ENCODE measurements at regions not wholly inside any gene's neighbourhood (a gene's known extent, or its start where the extent isn't known, plus 50 kb on each side); places are given as distances from the start of the nearest gene placed in this dataset.

DNA sequence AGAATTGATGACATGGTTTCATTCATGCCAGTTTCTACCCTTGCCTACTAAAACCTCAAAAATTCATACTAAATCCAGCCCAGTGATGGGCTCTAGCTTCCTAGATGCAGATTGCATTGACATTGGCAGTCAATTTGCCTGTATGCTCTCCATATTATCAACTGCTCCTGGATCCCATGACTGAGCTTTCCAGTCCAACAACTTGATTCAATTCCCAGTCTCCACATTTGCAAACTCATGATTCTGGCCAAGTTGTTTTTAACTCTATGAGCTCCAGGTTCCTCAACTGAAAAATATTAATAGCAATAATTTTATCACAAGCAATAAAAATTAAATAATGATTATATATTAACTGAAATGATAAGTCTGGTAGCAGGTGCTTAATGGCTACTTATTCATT, 51.0 kb upstream of the DSC1 start:
- Mint-ChIP-seq H3K9me3 (peaks cover 20% of the 10 kb centered on the region), H3K27me3 (ENCODE audit: low read depth) (peaks cover 4% of the 10 kb centered on the region), H3K36me3 (ENCODE audit: low read depth) (peaks cover 5% of the 10 kb centered on the region), H3K4me3 (no peak overlapping the region), H3K4me1 (peaks cover 6% of the 10 kb centered on the region), H3K27ac (peak overlapping the region in 2 of 3 experiments; percentile 11 to 17)
- TF ChIP-seq, protein P1, sequence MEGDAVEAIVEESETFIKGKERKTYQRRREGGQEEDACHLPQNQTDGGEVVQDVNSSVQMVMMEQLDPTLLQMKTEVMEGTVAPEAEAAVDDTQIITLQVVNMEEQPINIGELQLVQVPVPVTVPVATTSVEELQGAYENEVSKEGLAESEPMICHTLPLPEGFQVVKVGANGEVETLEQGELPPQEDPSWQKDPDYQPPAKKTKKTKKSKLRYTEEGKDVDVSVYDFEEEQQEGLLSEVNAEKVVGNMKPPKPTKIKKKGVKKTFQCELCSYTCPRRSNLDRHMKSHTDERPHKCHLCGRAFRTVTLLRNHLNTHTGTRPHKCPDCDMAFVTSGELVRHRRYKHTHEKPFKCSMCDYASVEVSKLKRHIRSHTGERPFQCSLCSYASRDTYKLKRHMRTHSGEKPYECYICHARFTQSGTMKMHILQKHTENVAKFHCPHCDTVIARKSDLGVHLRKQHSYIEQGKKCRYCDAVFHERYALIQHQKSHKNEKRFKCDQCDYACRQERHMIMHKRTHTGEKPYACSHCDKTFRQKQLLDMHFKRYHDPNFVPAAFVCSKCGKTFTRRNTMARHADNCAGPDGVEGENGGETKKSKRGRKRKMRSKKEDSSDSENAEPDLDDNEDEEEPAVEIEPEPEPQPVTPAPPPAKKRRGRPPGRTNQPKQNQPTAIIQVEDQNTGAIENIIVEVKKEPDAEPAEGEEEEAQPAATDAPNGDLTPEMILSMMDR (IDR thresholded peaks at IDR 0.05; ENCODE audit: unreplicated experiment in 3 of 3): no peak

DNA sequence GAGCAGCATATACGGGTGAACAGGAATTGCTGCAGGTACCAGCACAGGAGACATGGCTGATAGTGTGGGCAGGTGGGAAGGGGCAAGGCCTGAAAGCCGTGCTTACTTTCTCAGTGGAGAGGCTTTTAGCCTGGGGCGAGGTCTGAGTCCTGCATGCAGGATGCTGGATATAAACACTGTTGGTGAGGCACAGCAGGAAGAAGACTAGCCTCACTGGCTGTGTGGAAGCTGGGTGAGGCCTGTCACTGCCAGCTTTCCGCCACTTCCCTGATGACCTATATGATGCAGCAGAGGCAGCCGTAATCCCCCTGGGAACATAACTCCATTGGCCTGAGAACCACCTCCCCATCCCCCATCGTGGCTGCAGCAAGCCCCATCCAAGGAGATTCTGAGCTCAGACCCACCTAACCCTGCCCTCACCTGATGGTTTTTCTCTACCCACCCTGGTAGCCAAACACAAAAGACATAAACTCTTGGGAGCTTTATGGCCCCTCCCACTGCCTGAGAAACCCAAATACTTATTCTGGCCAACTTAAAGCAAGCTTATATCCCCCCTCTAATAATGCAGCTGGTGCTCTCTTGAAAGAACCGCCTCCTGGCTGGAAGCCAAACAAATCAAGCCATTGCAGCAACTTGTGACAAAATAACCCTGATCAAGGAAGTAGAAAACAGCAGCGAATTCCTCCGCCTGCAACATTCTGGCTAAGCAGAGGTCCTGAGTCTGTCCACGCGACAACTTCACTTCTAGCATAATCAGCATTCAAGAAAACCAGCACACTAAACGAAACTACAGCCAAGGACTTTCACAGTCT, 54.6 kb upstream of the DSC1 start:
- H3K4me3 Mint-ChIP-seq: peak overlapping the region in 1 of 3 experiments; percentile 6
- peaks cover 6% of the 10 kb centered on the region for H3K4me1 Mint-ChIP-seq
- H3K9me3 Mint-ChIP-seq: peaks cover 46% of the 10 kb centered on the region
- H3K27me3 Mint-ChIP-seq (ENCODE audit: low read depth): no peaks in the 10 kb centered on the region
- H3K36me3 Mint-ChIP-seq (ENCODE audit: low read depth): peaks cover 8% of the 10 kb centered on the region
- TF ChIP-seq, protein P1 (IDR thresholded peaks at IDR 0.05; ENCODE audit: unreplicated experiment in 3 of 3): no peak
- peak overlapping the region; percentile 42 to 65 (median 62) for H3K27ac Mint-ChIP-seq

DNA sequence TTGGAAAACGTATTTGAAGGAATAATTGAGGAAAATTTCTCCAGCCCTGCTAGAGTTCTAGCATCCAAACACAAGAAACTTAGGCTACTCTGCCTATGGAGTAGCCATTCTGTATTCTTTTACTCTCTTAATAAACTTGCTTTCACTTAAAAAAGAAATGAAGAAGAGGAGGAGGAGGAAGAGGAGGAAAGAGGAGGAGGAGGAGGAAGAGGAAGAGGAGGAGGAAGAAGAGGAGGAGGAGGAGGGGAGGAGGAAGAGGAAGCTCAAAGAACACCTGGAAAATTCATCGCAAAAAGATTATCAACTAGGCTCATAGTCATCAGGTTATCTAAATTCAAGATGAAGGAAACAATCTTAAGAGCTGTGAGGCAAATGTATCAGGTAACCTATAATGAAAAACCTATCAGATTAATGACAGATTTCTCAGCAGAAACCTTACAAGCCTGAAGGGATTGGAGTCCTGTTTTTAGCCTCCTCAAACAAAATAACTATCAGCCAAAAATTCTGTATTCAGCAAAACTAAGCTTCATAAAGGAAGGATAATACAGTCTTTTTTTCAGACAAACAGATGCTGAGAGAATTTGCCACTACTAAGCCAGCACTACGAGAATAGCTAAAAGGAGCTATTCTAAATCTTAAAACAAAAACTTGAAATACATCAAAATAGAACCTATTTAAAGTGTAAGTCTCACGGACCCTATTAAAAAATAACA, 56.2 kb upstream of the DSC1 start:
- Mint-ChIP-seq H3K4me3 (no peak overlapping the region), H3K4me1 (peaks cover 6% of the 10 kb centered on the region), H3K36me3 (ENCODE audit: low read depth) (peaks cover 8% of the 10 kb centered on the region), H3K27ac (peak overlapping the region in 1 of 3 experiments; percentile 42), H3K9me3 (peaks cover 51% of the 10 kb centered on the region), H3K27me3 (ENCODE audit: low read depth) (no peaks in the 10 kb centered on the region)
- TF ChIP-seq, protein P1 (IDR thresholded peaks at IDR 0.05; ENCODE audit: unreplicated experiment in 3 of 3): no peak

DNA sequence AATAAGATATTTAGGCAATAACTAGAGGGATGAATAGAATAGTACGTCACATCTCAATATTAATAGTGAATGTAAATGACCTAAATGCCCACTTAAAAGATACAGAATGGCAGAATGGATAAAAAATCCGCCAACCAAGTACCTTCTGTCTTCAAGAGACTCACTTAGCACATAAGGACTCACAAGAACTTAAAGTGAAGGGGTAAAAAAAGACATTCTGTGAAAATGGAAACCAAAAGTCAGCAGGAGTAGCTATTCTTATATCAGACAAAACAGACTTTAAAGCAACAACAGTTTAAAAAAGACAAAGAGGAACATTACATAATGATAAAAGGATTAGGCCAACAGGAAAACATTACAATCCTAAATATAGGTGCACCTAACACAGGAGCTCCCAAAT, 56.7 kb upstream of the DSC1 start:
- Mint-ChIP-seq H3K9me3 (peaks cover 51% of the 10 kb centered on the region), H3K36me3 (ENCODE audit: low read depth) (peaks cover 8% of the 10 kb centered on the region), H3K27ac (peak overlapping the region in 2 of 3 experiments; percentile 28 to 30), H3K4me3 (no peak overlapping the region), H3K27me3 (ENCODE audit: low read depth) (no peaks in the 10 kb centered on the region), H3K4me1 (peaks cover 6% of the 10 kb centered on the region)
- TF ChIP-seq, protein P1 (IDR thresholded peaks at IDR 0.05; ENCODE audit: unreplicated experiment in 3 of 3): no peak

DNA sequence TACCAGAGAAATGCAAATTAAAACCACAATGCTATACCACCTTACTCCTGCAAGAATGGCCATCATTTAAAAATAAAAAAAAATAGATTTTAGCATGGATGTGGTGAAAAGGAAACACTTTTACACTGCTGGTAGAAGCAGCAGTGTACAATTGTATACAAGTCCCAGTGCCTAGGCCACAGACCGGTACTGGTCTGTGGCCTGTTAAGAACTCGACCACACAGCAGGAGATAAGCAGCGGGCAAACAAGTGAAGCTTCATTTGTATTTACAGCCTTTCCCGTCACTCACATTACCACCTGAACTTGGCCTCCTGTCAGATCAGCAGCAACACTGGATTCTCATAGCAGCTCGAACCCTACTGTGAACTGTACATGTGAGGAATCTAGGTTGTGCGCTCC, 60.7 kb upstream of the DSC1 start:
- Mint-ChIP-seq H3K36me3 (ENCODE audit: low read depth) (peaks cover 4% of the 10 kb centered on the region), H3K4me3 (no peak overlapping the region), H3K27ac (peak overlapping the region in 1 of 3 experiments; percentile 5), H3K27me3 (ENCODE audit: low read depth) (no peaks in the 10 kb centered on the region), H3K9me3 (peaks cover 33% of the 10 kb centered on the region), H3K4me1 (peaks cover 13% of the 10 kb centered on the region)
- TF ChIP-seq, protein P1 (IDR thresholded peaks at IDR 0.05; ENCODE audit: unreplicated experiment in 3 of 3): no peak
